SH-SY5Y (cell line): ENCODE measurements at regions not wholly inside any gene's neighbourhood (a gene's known extent, or its start where the extent isn't known, plus 50 kb on each side); places are given as distances from the start of the nearest gene placed in this dataset.

Source experiments
- GATA2 ChIP-seq: IDR thresholded peaks from 2 replicates; pipeline ENCODE4 v1.6.1; 2011; ENCODE audit warnings: mild to moderate bottlenecking, low read depth, low read length
- GATA3 ChIP-seq: IDR thresholded peaks from 2 replicates; pipeline ENCODE4 v1.6.1; 2011; ENCODE audit warnings: low read depth, mild to moderate bottlenecking, low read length, moderate library complexity

- TF ChIP-seq GATA3 (no peak), GATA2 (no peak)
Measured at GRCh38 chr11:112728288-112728687, 232.9 kb upstream of the NCAM1 start.

DNA sequence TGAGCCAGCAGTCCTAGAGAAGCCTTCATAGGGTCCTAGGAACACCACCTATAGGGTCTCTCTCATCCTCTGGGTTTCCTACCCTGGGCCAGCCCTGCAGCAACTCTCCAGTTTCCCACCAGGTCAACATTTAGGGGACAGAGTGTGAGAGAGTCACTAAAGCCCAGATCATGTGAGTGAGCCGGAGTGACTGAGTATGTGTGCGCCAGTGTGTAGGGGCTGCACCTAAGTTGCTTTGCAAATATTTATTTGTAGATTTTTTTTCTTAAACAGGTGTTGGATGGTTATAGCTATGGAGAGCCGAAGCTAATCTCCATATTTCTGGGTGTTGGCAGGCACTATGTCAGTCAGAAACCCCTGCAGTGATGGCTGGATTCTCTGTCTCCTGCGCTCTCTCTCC, 232.5 kb upstream of the NCAM1 start:
- no peak for TF ChIP-seq GATA2
- TF ChIP-seq GATA3: no peak

GRCh38 chr11:112730591-112730990, 230.6 kb upstream of the NCAM1 start:
- TF ChIP-seq GATA2 (no peak), GATA3 (no peak)

GRCh38 chr11:112731538-112731937, 229.7 kb upstream of the NCAM1 start:
- TF ChIP-seq GATA2: no peak
- no peak for TF ChIP-seq GATA3

GRCh38 chr11:112732031-112732430, 229.2 kb upstream of the NCAM1 start:
- TF ChIP-seq GATA3 (no peak), GATA2 (no peak)

DNA sequence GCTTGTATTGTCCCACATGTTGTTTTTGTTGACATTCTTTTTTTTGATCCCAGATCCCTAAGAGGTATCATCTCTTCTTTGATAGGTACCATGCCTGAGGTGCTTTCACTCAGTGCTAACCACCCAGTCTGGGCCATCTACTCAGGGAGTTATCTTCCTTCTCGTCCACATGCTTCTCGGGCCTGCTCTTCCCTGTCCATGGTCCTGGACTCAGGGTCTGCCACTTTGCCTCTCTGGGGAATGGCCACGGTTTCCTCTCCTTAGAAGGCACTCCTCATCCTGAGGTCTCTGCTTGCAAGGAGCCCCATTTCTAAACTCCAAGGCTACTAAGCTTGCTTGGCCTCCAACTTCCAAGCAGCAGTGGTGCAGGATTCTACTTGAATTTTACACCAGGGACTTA, 227.0 kb upstream of the NCAM1 start:
- TF ChIP-seq GATA3: no peak
- no peak for TF ChIP-seq GATA2

- TF ChIP-seq GATA3 (no peak), GATA2 (no peak)
Measured at GRCh38 chr11:112735470-112735869, 225.8 kb upstream of the NCAM1 start.

- no peak for TF ChIP-seq GATA3
- no peak for TF ChIP-seq GATA2
Measured at GRCh38 chr11:112744041-112744440, 217.2 kb upstream of the NCAM1 start.

- TF ChIP-seq GATA2 (no peak), GATA3 (no peak)
Measured at GRCh38 chr11:112745973-112746372, 215.2 kb upstream of the NCAM1 start.

DNA sequence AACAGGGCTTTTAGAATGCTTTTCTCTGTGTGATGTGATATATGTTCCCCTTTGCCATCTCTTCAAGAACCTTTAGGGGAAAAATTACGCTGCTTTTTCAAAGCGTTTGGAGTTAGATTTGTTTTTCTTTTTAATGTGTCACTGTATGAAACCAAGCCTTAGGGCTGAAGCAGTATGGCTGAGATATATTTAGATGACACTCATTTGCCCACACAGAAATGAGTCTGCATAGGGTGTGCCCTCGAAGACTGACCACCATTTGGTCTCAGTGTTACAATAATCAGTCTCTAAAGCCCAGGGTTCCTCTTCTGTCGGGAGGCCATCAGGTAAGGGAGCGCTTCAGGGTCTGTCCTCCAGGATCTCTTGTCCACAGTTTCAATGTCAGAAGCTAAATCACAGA, 213.0 kb upstream of the NCAM1 start:
- TF ChIP-seq GATA2: no peak
- TF ChIP-seq GATA3: no peak

DNA sequence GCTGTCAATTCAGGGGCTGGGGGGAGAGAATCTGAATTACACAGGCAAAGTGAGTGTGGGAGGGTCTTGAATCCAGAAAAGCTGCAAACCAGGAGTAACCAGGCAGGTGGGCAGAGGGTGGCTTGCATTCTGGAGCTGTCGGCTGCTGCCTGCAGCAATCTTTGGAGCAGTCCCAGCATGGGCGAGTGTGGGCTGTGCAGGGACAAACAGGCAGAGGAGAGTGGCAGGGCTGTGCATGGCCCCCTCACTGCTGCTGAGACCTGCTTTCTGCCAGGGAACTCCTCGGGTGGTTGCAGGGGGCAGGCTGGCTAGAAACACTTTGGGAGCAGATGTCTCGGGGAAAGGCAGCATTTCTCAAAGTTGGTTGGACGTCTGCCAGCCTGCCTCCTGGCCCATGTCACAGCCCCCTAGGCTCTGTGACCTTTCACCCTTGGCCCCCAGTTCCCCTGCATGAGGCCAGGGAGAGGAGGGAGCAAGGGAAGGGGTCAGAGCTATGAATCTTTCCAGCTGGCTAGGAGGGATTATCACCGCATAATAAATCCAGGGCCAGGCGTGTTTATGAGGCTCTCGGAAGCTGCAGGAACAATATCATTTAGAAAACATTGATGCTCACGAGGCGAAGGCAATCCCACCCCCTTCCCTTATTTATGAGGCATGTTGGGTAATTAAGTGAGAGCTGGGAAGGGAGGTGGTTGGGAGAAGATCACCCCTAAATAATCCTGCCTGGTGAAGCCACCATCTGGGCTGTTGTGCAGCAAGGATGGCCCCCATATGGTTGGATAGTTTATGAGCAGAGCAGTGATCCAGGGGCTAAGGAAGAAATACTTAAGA, 212.3 kb upstream of the NCAM1 start:
- no peak for TF ChIP-seq GATA3
- TF ChIP-seq GATA2: no peak

- no peak for TF ChIP-seq GATA3
- no peak for TF ChIP-seq GATA2
Measured at GRCh38 chr11:112751329-112751728, 209.9 kb upstream of the NCAM1 start.

DNA sequence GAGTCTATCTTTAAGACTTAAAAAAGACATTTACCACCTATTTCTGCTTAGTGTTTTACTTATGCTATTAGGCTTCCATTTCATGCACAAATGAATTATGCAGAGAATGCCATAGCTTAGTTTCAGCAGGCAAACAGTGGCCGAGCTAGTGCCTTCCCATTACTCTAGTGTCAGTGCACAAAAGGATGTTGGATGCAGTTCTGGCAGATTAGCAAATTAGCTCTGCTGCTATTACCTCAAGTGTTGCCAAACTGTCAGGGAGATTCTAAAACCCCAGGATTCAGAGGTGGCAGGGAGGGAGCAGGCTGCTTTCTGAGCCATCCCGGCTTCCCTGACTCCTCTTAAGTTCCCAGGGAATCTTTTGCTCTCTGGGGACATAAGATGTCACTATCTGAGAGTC, 209.4 kb upstream of the NCAM1 start:
- no peak for TF ChIP-seq GATA2
- TF ChIP-seq GATA3: no peak

- TF ChIP-seq GATA3 (no peak), GATA2 (no peak)
Measured at GRCh38 chr11:112752563-112752962, 208.7 kb upstream of the NCAM1 start.

DNA sequence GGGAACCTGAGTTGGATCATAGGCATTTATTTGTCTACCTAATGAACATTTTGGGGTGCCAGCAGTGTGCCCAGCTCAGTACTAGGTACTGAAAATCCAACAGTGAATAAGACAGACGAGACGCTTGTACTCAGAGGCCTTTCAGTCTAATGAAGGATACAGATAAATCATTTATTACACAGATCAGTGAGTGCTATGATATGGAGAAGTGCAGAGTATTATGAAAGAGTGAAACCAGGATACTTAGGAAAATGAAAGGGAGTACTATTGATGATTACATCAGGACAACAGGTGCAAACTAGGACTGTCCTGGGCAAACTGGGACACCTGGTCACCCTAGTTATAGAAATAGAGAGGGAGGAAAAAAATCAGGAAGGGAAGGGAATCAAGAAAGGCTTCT, 207.5 kb upstream of the NCAM1 start:
- TF ChIP-seq GATA3 (no peak), GATA2 (no peak)

GRCh38 chr11:112759418-112759817, 201.8 kb upstream of the NCAM1 start:
- TF ChIP-seq GATA3 (no peak), GATA2 (no peak)
